IMR-90 (cell line): ENCODE measurements at regions not wholly inside any gene's neighbourhood (a gene's known extent, or its start where the extent isn't known, plus 50 kb on each side); places are given as distances from the start of the nearest gene placed in this dataset.

Source experiments
- ATAC-seq: fragments of 200-7000 bp; cut with Tn5 transposase; 2 replicates; pipeline ENCODE4 v1.9.1; 2020; ENCODE audit warnings: low read depth, mild to moderate bottlenecking, moderate library complexity
- BruUV-seq: library from RNA; stranded (reverse); fragments of 400-500 nt; replicated peaks from 2 replicates; lab custom pipeline; 2021; lab: Mats Ljungman, UMichigan
- CTCF ChIA-PET: fragments of 300-600 bp; formaldehyde crosslinking; extraction: SDS; loops from one replicate; lab custom pipeline; 2021; ENCODE audit warnings: antibody characterized with exemption; lab: Yijun Ruan, JAX
- POLR2A ChIA-PET: fragments of 300-600 bp; sonication (Branson Sonifier 250); formaldehyde crosslinking; loops from one replicate; lab custom pipeline; 2022; ENCODE audit warnings: antibody characterized with exemption; ENCODE audit not compliant: unreplicated experiment; lab: Charles Lee
- DNase-seq: peaks from one replicate; pipeline ENCODE4 v3.0.0; 2013
- H2AFZ ChIP-seq: replicated peaks from 2 replicates; pipeline ENCODE3; 2013; ENCODE audit warnings: low read length, mild to moderate bottlenecking; ENCODE audit not compliant: poor library complexity
- H2AK5ac ChIP-seq: 2 replicates; pipeline ENCODE4 v1.6.1; 2013; ENCODE audit warnings: low read depth, low read length, inconsistent platforms
- H2AK9ac ChIP-seq: replicated peaks from 2 replicates; pipeline ENCODE3; 2013; ENCODE audit warnings: mild to moderate bottlenecking, low read depth, low read length, moderate library complexity; ENCODE audit not compliant: poor library complexity
- H2BK120ac ChIP-seq: 2 replicates; pipeline ENCODE4 v1.6.1; 2013; ENCODE audit warnings: low read depth, low read length, inconsistent platforms
- H2BK15ac ChIP-seq: 3 replicates; pipeline ENCODE4 v1.6.1; 2013; ENCODE audit warnings: low read depth, low read length, inconsistent platforms
- H2BK20ac ChIP-seq: 2 replicates; pipeline ENCODE4 v1.6.1; 2013; ENCODE audit warnings: low read depth, mild to moderate bottlenecking, inconsistent platforms, low read length, moderate library complexity
- H2BK5ac ChIP-seq: 2 replicates; pipeline ENCODE4 v1.6.1; 2013; ENCODE audit warnings: mild to moderate bottlenecking, low read depth, low read length, inconsistent platforms; ENCODE audit not compliant: poor library complexity, severe bottlenecking
- H3K14ac ChIP-seq: replicated peaks from 2 replicates; pipeline ENCODE4 v1.6.1; 2013; ENCODE audit warnings: low read depth, low read length, inconsistent platforms
- H3K18ac ChIP-seq: 2 replicates; pipeline ENCODE4 v1.6.1; 2013; ENCODE audit warnings: low read depth, low read length, control low read depth
- H3K23ac ChIP-seq: 2 replicates; pipeline ENCODE4 v1.6.1; 2013; ENCODE audit warnings: low read depth, low read length, inconsistent platforms
- H3K27ac ChIP-seq: 2 replicates; pipeline ENCODE4 v1.5.1; 2013; ENCODE audit warnings: mild to moderate bottlenecking, control low read depth, low read length; ENCODE audit not compliant: insufficient read depth
- H3K27me3 ChIP-seq: 2 replicates; pipeline ENCODE4 v1.6.1; 2013; ENCODE audit warnings: low read length; ENCODE audit not compliant: control insufficient read depth, insufficient read depth
- H3K36me3 ChIP-seq: 2 replicates; pipeline ENCODE4 v1.6.1; 2013; ENCODE audit warnings: low read length, mixed read lengths; ENCODE audit not compliant: control insufficient read depth, insufficient read depth
- H3K4ac ChIP-seq: 2 replicates; pipeline ENCODE4 v1.6.1; 2013; ENCODE audit warnings: low read depth, low read length, inconsistent platforms
- H3K4me1 ChIP-seq: 2 replicates; pipeline ENCODE4 v1.6.1; 2013; ENCODE audit warnings: low read length, mixed read lengths; ENCODE audit not compliant: control insufficient read depth, insufficient read depth
- H3K4me2 ChIP-seq: 2 replicates; pipeline ENCODE4 v1.6.1; 2013; ENCODE audit warnings: low read depth, mild to moderate bottlenecking, control low read depth, low read length, moderate library complexity
- H3K4me3 ChIP-seq: 2 replicates; pipeline ENCODE4 v1.5.1; 2013; ENCODE audit warnings: low read depth, mild to moderate bottlenecking, control low read depth, low read length, moderate library complexity; ENCODE audit not compliant: insufficient read depth
- H3K56ac ChIP-seq: 2 replicates; pipeline ENCODE4 v1.6.1; 2013; ENCODE audit warnings: low read length, inconsistent platforms; ENCODE audit not compliant: insufficient read depth; ENCODE audit errors: extremely low read depth
- H3K79me1 ChIP-seq, 2 experiments: 2 replicates each; pipeline ENCODE4 v1.6.1; 2013; ENCODE audit warnings: low read length in 2 of 2, inconsistent platforms in 1 of 2, low read depth in 1 of 2
- H3K9ac ChIP-seq: 2 replicates; pipeline ENCODE4 v1.6.1; 2013; ENCODE audit warnings: low read depth, low read length, control low read depth
- H3K9me1 ChIP-seq: 2 replicates; pipeline ENCODE4 v1.6.1; 2013; ENCODE audit warnings: low read length, inconsistent platforms; ENCODE audit not compliant: insufficient read depth
- H3K9me3 ChIP-seq: 2 replicates; pipeline ENCODE4 v1.6.1; 2013; ENCODE audit warnings: low read length; ENCODE audit not compliant: control insufficient read depth, insufficient read depth
- H4K20me1 ChIP-seq: 2 replicates; pipeline ENCODE4 v1.6.1; 2013; ENCODE audit warnings: low read length, inconsistent platforms; ENCODE audit not compliant: insufficient read depth
- H4K5ac ChIP-seq: 2 replicates; pipeline ENCODE4 v1.6.1; 2013; ENCODE audit warnings: mild to moderate bottlenecking, low read depth, low read length, control low read depth
- H4K8ac ChIP-seq, 2 experiments: 2 replicates each; pipeline ENCODE4 v1.6.1; 2013; ENCODE audit warnings: low read depth in 2 of 2, low read length in 2 of 2, control low read depth in 1 of 2, inconsistent platforms in 1 of 2
- H4K91ac ChIP-seq: 2 replicates; pipeline ENCODE4 v1.6.1; 2013; ENCODE audit warnings: low read depth, low read length, inconsistent platforms; ENCODE audit not compliant: insufficient read depth
- CHD1 ChIP-seq: IDR thresholded peaks from 2 replicates; pipeline ENCODE4 v1.6.1; 2012; ENCODE audit warnings: low read depth, low read length, improper control_type of control experiment
- FOS ChIP-seq: fragments of 150-350 bp; IDR thresholded peaks from 2 replicates; pipeline ENCODE4 v1.6.1; 2016; ENCODE audit warnings: low read depth, low read length
- POLR2A ChIP-seq: IDR thresholded peaks from 2 replicates; pipeline ENCODE4 v1.6.1; 2012; ENCODE audit warnings: mild to moderate bottlenecking, low read depth, low read length
- WGBS, 2 experiments: methylation state at CpG; one replicate each; pipeline versions ENCODE4 v1.1.5 to v1.1.7; 2013; ENCODE audit warnings: missing lambda C conversion rate in 2 of 2; ENCODE audit not compliant: insufficient read length in 1 of 2; ENCODE audit errors: extremely low coverage in 2 of 2; 5-methylcytosine and 5-hydroxymethylcytosine counted together
- dilution Hi-C: fragments of 300-500 bp; cut with HindIII; formaldehyde crosslinking; loops from one replicate; pipeline ENCODE4 v1.14.3; 2018; ENCODE audit warnings: low sequenced_read_pairs; ENCODE audit not compliant: unreplicated experiment
- in situ Hi-C: fragments of 300-500 bp; cut with MboI; formaldehyde crosslinking; loops from 3 replicates; pipeline ENCODE4 v1.14.3; 2019; ENCODE audit warnings: low sequenced_read_pairs, inconsistent platforms, mixed read lengths
- intact Hi-C: fragments of 100-400 bp; cut with micrococcal nuclease; formaldehyde crosslinking; loops from 2 replicates; pipeline ENCODE4 v1.10.0; 2022

DNA sequence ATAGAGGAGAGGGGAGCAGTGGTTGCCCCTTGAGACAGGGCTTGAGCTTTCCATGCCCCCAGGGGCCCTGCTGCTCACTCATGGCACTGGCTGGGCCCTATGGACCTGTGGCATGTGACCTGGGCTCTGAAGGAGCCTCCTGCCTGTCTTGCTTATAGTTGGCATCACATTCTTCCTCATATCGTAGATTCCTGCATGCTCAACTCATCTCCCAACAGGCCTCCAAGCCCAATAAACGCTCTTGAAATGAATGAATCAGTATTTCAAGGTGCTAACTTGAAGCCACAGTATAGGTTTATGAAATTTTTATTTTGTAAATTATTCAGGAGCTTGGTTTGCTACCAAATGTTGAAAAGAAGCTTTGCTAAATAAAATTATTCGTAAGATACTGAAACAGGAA is 93.3 kb upstream of the SLC7A14 start:
- Histone ChIP-seq H3K9ac (no peak overlapping the region), H3K9me3 (no peaks in the 10 kb centered on the region), H4K91ac (no peak overlapping the region), H2BK15ac (no peak overlapping the region), H3K27ac (no peak overlapping the region), H2BK5ac (no peak overlapping the region), H4K5ac (no peak overlapping the region), H2AK5ac (no peak overlapping the region), H3K4me2 (no peak overlapping the region), H3K18ac (no peak overlapping the region), H3K56ac (no peak overlapping the region), H3K4ac (no peak overlapping the region), H4K20me1 (no peaks in the 10 kb centered on the region), H3K36me3 (no peaks in the 10 kb centered on the region), H3K23ac (no peak overlapping the region), H2BK120ac (no peak overlapping the region), H2BK20ac (no peak overlapping the region), H3K4me1 (no peaks in the 10 kb centered on the region), H4K8ac (no peak overlapping the region), H3K27me3 (no peaks in the 10 kb centered on the region), H3K9me1 (no peaks in the 10 kb centered on the region), H2AFZ (no peak overlapping the region), H3K79me1 (no peaks in the 10 kb centered on the region), H3K14ac (no peak overlapping the region), H3K4me3 (no peak overlapping the region), H2AK9ac (no peak overlapping the region)
- ATAC-seq = peak; percentile 40; the same call in 1 of the 2 replicates
- TF ChIP-seq POLR2A (no peak), FOS (no peak), CHD1 (no peak)
- WGBS, 2 experiments = 100% methylated on average over 1 of the region's 3 CpGs; no CpG with 5 or more reads in 1 of the 2 experiments
- DNase-seq = no peak
- intact Hi-C loops = no loop called here
- BruUV-seq = no TSS peak
- ChIA-PET CTCF (no interaction called here), POLR2A (no interaction called here)
- in situ Hi-C loops = no loop called here
- dilution Hi-C loops = no loop called here
